H1 (cell line): ENCODE measurements at regions not wholly inside any gene's neighbourhood (a gene's known extent, or its start where the extent isn't known, plus 50 kb on each side); places are given as distances from the start of the nearest gene placed in this dataset.

Source experiments
- CTCF ChIA-PET: fragments of 300-600 bp; sonication (Branson Sonifier 250); formaldehyde crosslinking; loops from one replicate; lab custom pipeline; 2021; ENCODE audit not compliant: partially characterized antibody; lab: Charles Lee
- POLR2A ChIA-PET: fragments of 300-600 bp; sonication (Branson Sonifier 250); formaldehyde crosslinking; loops from one replicate; lab custom pipeline; 2021; ENCODE audit warnings: inconsistent platforms; ENCODE audit not compliant: partially characterized antibody; lab: Charles Lee
- DNase-seq, 2 experiments: peaks; one replicate each; pipeline versions ENCODE4 v3.0.0 to v3.0.0-alpha.2; 2010 to 2022; ENCODE audit warnings: low spot score in 2 of 2, low read depth in 1 of 2, mixed read lengths in 1 of 2
- FAIRE-seq: peaks from 2 replicates; lab custom pipeline; 2011; peaks lifted over from hg19 to GRCh38; lab: Jason Lieb, UNC
- H2AFZ ChIP-seq: 2 replicates; pipeline ENCODE4 v1.8.1; 2012; ENCODE audit warnings: low read length, inconsistent platforms
- H2AK5ac ChIP-seq: 2 replicates; pipeline ENCODE4 v1.6.1; 2013; ENCODE audit warnings: low read depth, low read length
- H2BK120ac ChIP-seq: replicated peaks from 2 replicates; pipeline ENCODE3; 2013; ENCODE audit warnings: low read depth, low read length, inconsistent platforms
- H2BK12ac ChIP-seq: 2 replicates; pipeline ENCODE4 v1.6.1; 2013; ENCODE audit warnings: low read depth, low read length
- H2BK15ac ChIP-seq: 2 replicates; pipeline ENCODE4 v1.6.1; 2013; ENCODE audit warnings: low read length
- H2BK20ac ChIP-seq: 2 replicates; pipeline ENCODE4 v1.6.1; 2013; ENCODE audit warnings: low read length
- H2BK5ac ChIP-seq: 2 replicates; pipeline ENCODE4 v1.6.1; 2013; ENCODE audit warnings: low read depth, low read length
- H3K14ac ChIP-seq: 2 replicates; pipeline ENCODE4 v1.6.1; 2013; ENCODE audit warnings: inconsistent platforms; ENCODE audit not compliant: insufficient read length
- H3K18ac ChIP-seq: 2 replicates; pipeline ENCODE4 v1.6.1; 2013; ENCODE audit warnings: low read length; ENCODE audit errors: extremely low read depth
- H3K23ac ChIP-seq: 2 replicates; pipeline ENCODE4 v1.6.1; 2013; ENCODE audit warnings: inconsistent platforms; ENCODE audit not compliant: insufficient read length
- H3K23me2 ChIP-seq: 2 replicates; pipeline ENCODE4 v1.6.1; 2013; ENCODE audit warnings: low read depth, low read length
- H3K27ac ChIP-seq: 2 replicates; pipeline ENCODE4 v1.6.1; 2011; ENCODE audit warnings: low read depth, low read length, inconsistent platforms
- H3K27me3 ChIP-seq, 4 experiments: replicated peaks in 1 of 4; 1 replicate in 1 of 4; 2 replicates in 3 of 4; pipeline versions ENCODE4 v1.6.1 to v1.8.1; 2011 to 2013; ENCODE audit warnings: low read length in 3 of 4, mild to moderate bottlenecking in 3 of 4, inconsistent platforms in 2 of 4, mixed read lengths in 2 of 4, moderate library complexity in 1 of 4; ENCODE audit not compliant: control insufficient read depth in 3 of 4, insufficient read depth in 3 of 4; ENCODE audit errors: extremely low read depth in 1 of 4
- H3K36me3 ChIP-seq, 4 experiments: 2 replicates each; pipeline versions ENCODE4 v1.6.1 to v1.8.1; 2011 to 2013; ENCODE audit warnings: mild to moderate bottlenecking in 4 of 4, low read length in 3 of 4, moderate library complexity in 2 of 4, control low read depth in 1 of 4, inconsistent platforms in 1 of 4; ENCODE audit not compliant: insufficient read depth in 4 of 4, control insufficient read depth in 2 of 4
- H3K4ac ChIP-seq: replicated peaks from 2 replicates; pipeline ENCODE3; 2013; ENCODE audit warnings: low read length, low read depth, mixed read lengths, inconsistent platforms; ENCODE audit not compliant: insufficient read length
- H3K4me1 ChIP-seq, 4 experiments: replicated peaks in 1 of 4; 1 replicate in 1 of 4; 2 replicates in 3 of 4; pipeline versions ENCODE4 v1.6.1 to v1.8.1; 2011 to 2013; ENCODE audit warnings: low read length in 3 of 4, inconsistent platforms in 2 of 4, mixed read lengths in 1 of 4; ENCODE audit not compliant: insufficient read depth in 4 of 4, control insufficient read depth in 3 of 4
- H3K4me2 ChIP-seq, 2 experiments: 2 replicates each; pipeline versions ENCODE4 v1.6.1 to v1.8.1; 2011 to 2013; ENCODE audit warnings: low read depth in 2 of 2, low read length in 2 of 2, control low read depth in 1 of 2, inconsistent platforms in 1 of 2, mild to moderate bottlenecking in 1 of 2; ENCODE audit not compliant: insufficient read depth in 1 of 2
- H3K4me3 ChIP-seq, 4 experiments: fragments of 200-600, 300-600 bp in 1 of 4; sonication (generic), shearing (Covaris generic), sonication (Bioruptor Twin) in 1 of 4; 2 replicates each; pipeline versions ENCODE4 v1.5.1 to v1.8.1; 2011 to 2016; ENCODE audit warnings: low read length in 4 of 4, low read depth in 3 of 4, control low read depth in 2 of 4, inconsistent platforms in 2 of 4, mild to moderate bottlenecking in 2 of 4, mixed read lengths in 1 of 4, moderate library complexity in 1 of 4; ENCODE audit not compliant: insufficient read depth in 2 of 4; ENCODE audit errors: extremely low read depth in 1 of 4
- H3K56ac ChIP-seq: replicated peaks from 2 replicates; pipeline ENCODE3; 2013; ENCODE audit warnings: low read depth, mild to moderate bottlenecking, mixed read lengths, low read length, inconsistent platforms; ENCODE audit not compliant: insufficient read length
- H3K79me1 ChIP-seq: 2 replicates; pipeline ENCODE4 v1.6.1; 2013; ENCODE audit warnings: low read depth, low read length, control low read depth
- H3K79me2 ChIP-seq, 2 experiments: 2 replicates each; pipeline versions ENCODE4 v1.6.1 to v1.8.1; 2012 to 2013; ENCODE audit warnings: low read length in 2 of 2, mild to moderate bottlenecking in 2 of 2, inconsistent platforms in 1 of 2; ENCODE audit not compliant: insufficient read depth in 2 of 2, control insufficient read depth in 1 of 2
- H3K9ac ChIP-seq, 4 experiments: replicated peaks in 1 of 4; 1 replicate in 1 of 4; 2 replicates in 3 of 4; pipeline versions ENCODE4 v1.6.1 to v1.8.1; 2011 to 2013; ENCODE audit warnings: low read depth in 3 of 4, low read length in 3 of 4, control low read depth in 2 of 4, mild to moderate bottlenecking in 2 of 4, moderate library complexity in 2 of 4, inconsistent platforms in 1 of 4; ENCODE audit errors: extremely low read depth in 1 of 4
- H3K9me3 ChIP-seq, 2 experiments: 2 replicates each; pipeline versions ENCODE4 v1.6.1 to v1.8.1; 2012 to 2013; ENCODE audit warnings: mild to moderate bottlenecking in 2 of 2, moderate library complexity in 2 of 2, control low read depth in 1 of 2, inconsistent platforms in 1 of 2, low read depth in 1 of 2, low read length in 1 of 2, mixed read lengths in 1 of 2; ENCODE audit not compliant: insufficient read depth in 2 of 2
- H4K20me1 ChIP-seq, 2 experiments: replicated peaks in 1 of 2; 2 replicates each; pipeline versions ENCODE3 to v1.8.1; 2011 to 2013; ENCODE audit warnings: inconsistent platforms in 2 of 2, low read length in 2 of 2, mild to moderate bottlenecking in 1 of 2; ENCODE audit not compliant: insufficient read depth in 2 of 2, control insufficient read depth in 1 of 2
- H4K5ac ChIP-seq: 2 replicates; pipeline ENCODE4 v1.6.1; 2013; ENCODE audit warnings: low read length, low read depth, mixed read lengths, inconsistent platforms; ENCODE audit not compliant: insufficient read length
- H4K8ac ChIP-seq: 2 replicates; pipeline ENCODE4 v1.8.0; 2013; ENCODE audit warnings: mild to moderate bottlenecking, moderate library complexity, low read length, inconsistent platforms; ENCODE audit not compliant: insufficient read depth; ENCODE audit errors: extremely low read depth
- H4K91ac ChIP-seq: replicated peaks from 2 replicates; pipeline ENCODE3; 2013; ENCODE audit warnings: low read length, mixed read lengths, inconsistent platforms; ENCODE audit not compliant: insufficient read length
- KDM1A ChIP-seq: fragments of 200-600, 300-600 bp; sonication (generic); IDR thresholded peaks from 2 replicates; pipeline ENCODE4 v1.7.1; 2016; ENCODE audit warnings: mild to moderate bottlenecking, low read length, borderline replicate concordance
- POLR2A ChIP-seq, 2 experiments: IDR thresholded peaks; 1 replicate in 1 of 2; 2 replicates in 1 of 2; pipeline ENCODE4 v1.6.1; 2011; ENCODE audit warnings: low read depth in 2 of 2, low read length in 2 of 2, mild to moderate bottlenecking in 2 of 2; ENCODE audit errors: control extremely low read depth in 1 of 2
- RAD21 ChIP-seq, 2 experiments: IDR thresholded peaks in 1 of 2; conservative IDR thresholded peaks in 1 of 2; 2 replicates each; pipeline ENCODE4 v1.6.1; 2011; ENCODE audit warnings: low read depth in 2 of 2, low read length in 2 of 2, improper control_type of control experiment in 1 of 2, inconsistent platforms in 1 of 2, mild to moderate bottlenecking in 1 of 2, moderate library complexity in 1 of 2
- RFX5 ChIP-seq: IDR thresholded peaks from 2 replicates; pipeline ENCODE4 v1.6.1; 2011; ENCODE audit warnings: low read depth, low read length, improper control_type of control experiment, borderline replicate concordance
- SRF ChIP-seq: IDR thresholded peaks from 2 replicates; pipeline ENCODE4 v1.6.1; 2011; ENCODE audit warnings: mild to moderate bottlenecking, low read depth, low read length, moderate library complexity
- WGBS, 2 experiments: shearing (Covaris generic) in 1 of 2; methylation state at CpG; one replicate each; pipeline versions ENCODE4 v1.1.6 to v1.1.7; 2013 to 2015; ENCODE audit warnings: low lambda C conversion rate in 2 of 2, mixed read lengths in 2 of 2, inconsistent platforms in 1 of 2, low coverage in 1 of 2, missing lambda C conversion rate in 1 of 2; ENCODE audit not compliant: insufficient replicate concordance in 2 of 2, insufficient coverage in 1 of 2, insufficient read length in 1 of 2; ENCODE audit errors: extremely low coverage in 1 of 2, missing lambda C conversion rate in 1 of 2; 5-methylcytosine and 5-hydroxymethylcytosine counted together

DNA sequence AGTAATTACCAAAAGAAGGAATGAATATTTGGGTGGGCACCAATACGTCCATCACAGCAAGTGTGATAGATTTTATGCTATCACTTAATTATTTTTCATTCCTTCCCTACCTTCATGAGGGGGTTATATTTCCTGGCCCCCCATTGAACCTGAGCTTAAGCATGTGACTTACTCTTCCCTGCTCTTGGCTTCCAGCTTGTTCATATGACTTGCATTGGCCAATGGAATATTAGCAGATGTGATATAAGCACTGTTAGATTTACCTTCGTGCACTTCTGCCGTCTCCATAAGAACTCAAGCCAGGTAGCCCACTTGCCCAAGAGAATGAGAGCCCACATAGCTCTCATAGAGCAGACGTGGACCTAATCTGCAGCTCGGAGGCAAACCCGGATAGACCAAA, 99.1 kb upstream of the SMARCA2 start:
- 96% methylated on average over 6 of the region's 6 CpGs; no CpG with 5 or more reads in 1 of the 2 experiments for WGBS, 2 experiments
- Histone ChIP-seq H2AK5ac (no peak overlapping the region), H3K27me3 (no peaks in the 10 kb centered on the region), H4K20me1 (no peaks in the 10 kb centered on the region), H3K4ac (no peak overlapping the region), H2BK12ac (no peak overlapping the region), H3K27ac (no peak overlapping the region), H3K56ac (no peak overlapping the region), H3K14ac (no peak overlapping the region), H3K4me3 (no peak overlapping the region), H3K18ac (no peak overlapping the region), H2BK20ac (no peak overlapping the region), H3K23me2 (peaks cover 3% of the 10 kb centered on the region; the same call in 1 of the 2 replicates), H2AFZ (0 out of 2 replicates have a peak overlapping the region, but pooled peaks have one; percentile 6), H3K9ac (no peak overlapping the region), H2BK120ac (no peak overlapping the region), H4K5ac (no peak overlapping the region), H3K4me2 (no peak overlapping the region), H2BK15ac (no peak overlapping the region), H3K79me2 (no peaks in the 10 kb centered on the region), H3K4me1 (peaks cover 2 to 7% (median 3%) of the 10 kb centered on the region in 4 experiments; a peak in 4 of 7 replicates), H4K8ac (no peak overlapping the region), H2BK5ac (no peak overlapping the region), H3K23ac (no peak overlapping the region), H3K9me3 (no peaks in the 10 kb centered on the region), H4K91ac (no peak overlapping the region), H3K79me1 (no peaks in the 10 kb centered on the region), H3K36me3 (no peaks in the 10 kb centered on the region)
- DNase-seq (no peak), FAIRE-seq (no peak)
- CTCF ChIA-PET: interaction anchor here (0.6 to 3.6 kb wide), 6 partner anchors 8 to 261 kb away, joined by 3 to 14 read pairs (median 4); no protein-coding TSS in a partner anchor
- POLR2A ChIA-PET: interaction anchor here (1.1 kb wide), 1 partner anchor 13 kb away, joined by 4 read pairs; no protein-coding TSS in a partner anchor
- TF ChIP-seq RAD21 (IDR thresholded peaks at IDR 0.05 in 1 of 2, conservative IDR thresholded peaks at IDR 0.05 in 1 of 2; ENCODE audit: low read depth in 2 of 2, low read length in 2 of 2) (no peak), POLR2A (IDR thresholded peaks at IDR 0.05; ENCODE audit: control extremely low read depth in 1 of 2, low read depth in 2 of 2, low read length in 2 of 2) (no peak), SRF (no peak), RFX5 (no peak), KDM1A (no peak)
